ENCODE measurements at regions not wholly inside any gene's neighbourhood (a gene's known extent, or its start where the extent isn't known, plus 50 kb on each side); places are given as distances from the start of the nearest gene placed in this dataset.
"Not testable (repeated sequence)": the region's sequence is repeated elsewhere in the genome, so short reads cannot be mapped to it uniquely, and the experiment has no call there.

DNA sequence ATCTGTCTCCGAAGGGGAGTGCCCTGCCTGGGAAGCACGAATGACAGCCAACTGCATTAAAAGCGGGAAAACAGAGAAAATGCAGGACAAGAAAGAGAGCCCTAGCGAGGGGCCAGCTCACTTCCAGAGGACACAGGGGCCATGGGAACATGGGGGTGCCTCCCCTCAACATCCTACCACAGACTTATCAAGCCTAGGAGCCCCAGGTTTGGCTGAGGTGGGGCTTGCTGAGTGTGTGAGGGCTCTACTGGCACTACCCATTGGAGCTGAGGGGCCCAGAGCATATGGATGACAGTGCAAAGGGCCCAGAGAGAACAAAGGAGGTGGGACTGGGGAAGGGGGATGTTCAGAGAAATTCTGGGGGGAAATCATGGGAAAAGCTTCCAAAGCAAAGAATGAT, 101.8 kb downstream of the PJA1 start:
- DNase-seq (no peak), ATAC-seq (ENCODE audit: low read depth) (no peak)
- no peaks in the 10 kb centered on the region for H3K4me1 Mint-ChIP-seq
- no peaks in the 10 kb centered on the region for H3K36me3 Mint-ChIP-seq (ENCODE audit: low read depth)
- H3K27me3 Mint-ChIP-seq = no peaks in the 10 kb centered on the region
- POLR2A ChIA-PET = no interaction called here
- TF ChIP-seq, protein P1, sequence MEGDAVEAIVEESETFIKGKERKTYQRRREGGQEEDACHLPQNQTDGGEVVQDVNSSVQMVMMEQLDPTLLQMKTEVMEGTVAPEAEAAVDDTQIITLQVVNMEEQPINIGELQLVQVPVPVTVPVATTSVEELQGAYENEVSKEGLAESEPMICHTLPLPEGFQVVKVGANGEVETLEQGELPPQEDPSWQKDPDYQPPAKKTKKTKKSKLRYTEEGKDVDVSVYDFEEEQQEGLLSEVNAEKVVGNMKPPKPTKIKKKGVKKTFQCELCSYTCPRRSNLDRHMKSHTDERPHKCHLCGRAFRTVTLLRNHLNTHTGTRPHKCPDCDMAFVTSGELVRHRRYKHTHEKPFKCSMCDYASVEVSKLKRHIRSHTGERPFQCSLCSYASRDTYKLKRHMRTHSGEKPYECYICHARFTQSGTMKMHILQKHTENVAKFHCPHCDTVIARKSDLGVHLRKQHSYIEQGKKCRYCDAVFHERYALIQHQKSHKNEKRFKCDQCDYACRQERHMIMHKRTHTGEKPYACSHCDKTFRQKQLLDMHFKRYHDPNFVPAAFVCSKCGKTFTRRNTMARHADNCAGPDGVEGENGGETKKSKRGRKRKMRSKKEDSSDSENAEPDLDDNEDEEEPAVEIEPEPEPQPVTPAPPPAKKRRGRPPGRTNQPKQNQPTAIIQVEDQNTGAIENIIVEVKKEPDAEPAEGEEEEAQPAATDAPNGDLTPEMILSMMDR (IDR thresholded peaks at IDR 0.05) = no peak
- no peak overlapping the region for H3K4me3 Mint-ChIP-seq
- no peak overlapping the region for H3K27ac Mint-ChIP-seq
- intact Hi-C loops (cut with micrococcal nuclease) = no loop called here
- CTCF ChIA-PET = no interaction called here
- no peaks in the 10 kb centered on the region for H3K9me3 Mint-ChIP-seq

DNA sequence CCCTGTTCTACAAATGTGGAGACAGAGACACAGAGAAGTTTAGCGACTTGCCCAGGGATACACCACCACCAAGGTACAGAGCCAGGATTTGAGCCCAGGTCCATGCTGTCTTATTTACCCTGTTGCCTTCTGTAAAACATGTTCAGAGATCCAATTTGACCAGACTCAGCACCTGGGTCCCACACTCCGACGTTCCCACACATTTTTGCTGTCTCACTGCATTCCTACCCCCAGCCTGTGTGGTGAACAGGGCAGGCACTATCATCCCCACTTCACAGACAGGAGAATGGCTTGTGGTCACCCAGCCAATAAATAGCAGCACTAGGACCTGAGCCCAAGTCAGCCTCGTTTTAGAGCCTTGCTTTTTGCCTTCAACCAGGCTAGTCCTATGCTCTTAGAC, 102.8 kb downstream of the PJA1 start:
- no peak for ATAC-seq (ENCODE audit: low read depth)
- H3K36me3 Mint-ChIP-seq (ENCODE audit: low read depth) = no peaks in the 10 kb centered on the region
- H3K27me3 Mint-ChIP-seq = no peaks in the 10 kb centered on the region
- no peaks in the 10 kb centered on the region for H3K9me3 Mint-ChIP-seq
- H3K4me3 Mint-ChIP-seq = no peak overlapping the region
- no peak for DNase-seq
- ChIA-PET POLR2A (no interaction called here), CTCF (no interaction called here)
- TF ChIP-seq, protein P1 (IDR thresholded peaks at IDR 0.05) = no peak
- no peaks in the 10 kb centered on the region for H3K4me1 Mint-ChIP-seq
- intact Hi-C loops (cut with micrococcal nuclease) = no loop called here
- no peak overlapping the region for H3K27ac Mint-ChIP-seq

DNA sequence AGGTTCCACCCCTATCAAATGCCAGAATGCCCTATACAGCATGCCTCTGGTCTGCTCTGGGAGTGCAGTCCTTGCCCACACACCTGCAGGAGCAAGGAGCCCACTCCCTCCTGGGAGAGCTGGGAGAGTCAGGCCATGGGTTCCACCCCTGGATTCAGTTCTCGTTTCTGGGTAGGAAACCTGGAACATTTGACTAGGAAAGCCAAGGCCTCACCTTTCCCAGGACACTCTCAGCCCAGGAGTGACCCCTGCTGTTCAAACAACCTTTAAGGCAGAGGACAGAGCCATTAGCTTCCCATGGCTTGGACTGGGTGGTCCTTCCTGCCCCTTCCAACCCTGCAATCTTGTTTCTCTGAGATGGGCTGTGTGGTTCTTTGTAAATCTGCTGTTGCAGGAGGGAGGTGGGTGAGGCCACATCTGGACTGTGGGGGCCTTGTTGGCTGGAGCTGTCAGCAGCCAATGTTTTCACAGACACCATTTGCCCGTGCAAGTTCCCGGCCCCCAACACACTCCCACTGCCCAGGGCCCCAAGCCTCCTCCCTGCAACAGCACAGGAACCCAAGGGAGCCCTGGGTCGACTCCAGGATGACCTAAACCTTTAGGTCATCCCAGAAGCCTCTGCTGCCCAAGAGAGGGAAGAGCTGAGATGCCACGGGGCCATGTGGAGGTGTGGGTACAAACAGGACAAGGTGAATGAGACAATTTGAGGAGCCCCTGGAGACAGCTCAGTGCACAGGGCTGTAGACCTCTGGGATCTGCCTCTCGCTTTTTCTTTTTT, 104.4 kb downstream of the PJA1 start:
- intact Hi-C loops (cut with micrococcal nuclease) = no loop called here
- Mint-ChIP-seq H3K27ac (no peak overlapping the region), H3K9me3 (no peaks in the 10 kb centered on the region), H3K4me3 (no peak overlapping the region), H3K36me3 (ENCODE audit: low read depth) (no peaks in the 10 kb centered on the region), H3K27me3 (no peaks in the 10 kb centered on the region), H3K4me1 (no peaks in the 10 kb centered on the region)
- ChIA-PET CTCF (no interaction called here), POLR2A (no interaction called here)
- TF ChIP-seq, protein P1 (IDR thresholded peaks at IDR 0.05) = no peak
- ATAC-seq (ENCODE audit: low read depth) = no peak
- DNase-seq = no peak

DNA sequence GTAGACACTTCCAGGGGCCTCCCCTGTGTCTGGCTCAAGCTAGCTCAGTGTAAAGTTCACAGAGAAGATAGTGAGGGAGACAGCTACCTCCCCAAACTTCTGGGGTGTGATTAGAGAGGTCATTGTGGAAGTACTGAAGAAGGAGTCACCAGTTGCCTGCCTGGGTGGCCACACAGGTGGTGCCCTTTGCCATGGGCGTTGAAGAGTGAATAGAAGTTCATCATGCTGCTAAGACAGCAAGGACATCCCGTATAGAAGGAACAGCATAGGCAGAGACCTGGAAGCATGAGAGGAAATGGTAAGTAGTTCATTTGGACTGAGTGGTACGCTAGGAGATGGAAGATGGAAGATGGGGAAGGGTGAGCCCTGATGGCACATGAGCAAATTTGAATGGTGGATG, 110.1 kb downstream of the PJA1 start:
- TF ChIP-seq, protein P1 (IDR thresholded peaks at IDR 0.05) = no peak
- Mint-ChIP-seq H3K36me3 (ENCODE audit: low read depth) (no peaks in the 10 kb centered on the region), H3K27ac (no peak overlapping the region), H3K9me3 (no peaks in the 10 kb centered on the region), H3K4me1 (no peaks in the 10 kb centered on the region), H3K4me3 (no peak overlapping the region), H3K27me3 (no peaks in the 10 kb centered on the region)
- ATAC-seq (ENCODE audit: low read depth) (no peak), DNase-seq (no peak)
- ChIA-PET POLR2A (no interaction called here), CTCF (no interaction called here)
- intact Hi-C loops (cut with micrococcal nuclease) = no loop called here

DNA sequence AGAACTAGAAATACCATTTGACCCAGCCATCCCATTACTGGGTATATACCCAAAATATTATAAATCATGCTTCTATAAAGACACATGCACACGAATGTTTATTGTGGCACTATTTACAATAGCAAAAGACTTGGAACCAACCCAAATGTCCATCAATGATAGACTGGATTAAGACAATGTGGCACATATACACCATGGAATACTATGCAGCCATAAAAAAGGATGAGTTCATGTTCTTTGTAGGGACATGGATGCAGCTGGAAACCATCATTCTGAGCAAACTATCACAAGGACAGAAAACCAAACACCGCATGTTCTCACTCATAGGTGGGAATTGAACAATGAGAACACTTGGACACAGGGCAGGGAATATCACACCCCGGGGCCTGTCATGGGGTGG, 110.8 kb downstream of the PJA1 start:
- H3K36me3 Mint-ChIP-seq (ENCODE audit: low read depth); ATAC-seq (ENCODE audit: low read depth); H3K4me1 Mint-ChIP-seq; H3K4me3 Mint-ChIP-seq; H3K27me3 Mint-ChIP-seq; H3K9me3 Mint-ChIP-seq; POLR2A ChIA-PET; H3K27ac Mint-ChIP-seq; intact Hi-C loops (cut with micrococcal nuclease); DNase-seq; CTCF ChIA-PET: not testable (repeated sequence)

DNA sequence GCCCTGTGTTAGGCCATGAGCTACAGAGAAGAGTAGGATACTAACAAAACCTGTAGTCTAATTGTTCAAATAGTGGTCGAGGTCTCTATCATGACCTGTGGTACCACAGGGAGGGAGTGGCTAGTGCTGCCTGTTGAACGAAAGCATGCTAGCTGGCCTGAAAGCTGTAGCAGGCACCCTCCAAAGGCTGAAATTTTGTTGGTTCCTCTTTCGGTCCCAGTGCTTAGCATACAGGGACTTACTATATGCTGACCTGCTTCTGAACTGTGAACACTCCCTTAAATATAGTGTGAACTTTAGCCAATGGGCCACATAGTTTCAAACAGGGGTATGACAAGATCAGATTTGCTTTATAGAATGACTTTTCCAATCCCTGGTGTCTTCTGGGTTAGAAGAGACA, 113.4 kb downstream of the PJA1 start:
- Mint-ChIP-seq H3K9me3 (no peaks in the 10 kb centered on the region), H3K4me3 (no peak overlapping the region), H3K27me3 (peaks cover 1% of the 10 kb centered on the region), H3K27ac (no peak overlapping the region), H3K4me1 (no peaks in the 10 kb centered on the region), H3K36me3 (ENCODE audit: low read depth) (no peaks in the 10 kb centered on the region)
- intact Hi-C loops (cut with micrococcal nuclease) = no loop called here
- TF ChIP-seq, protein P1 (IDR thresholded peaks at IDR 0.05) = no peak
- ATAC-seq (ENCODE audit: low read depth) (no peak), DNase-seq (no peak)
- ChIA-PET CTCF (no interaction called here), POLR2A (no interaction called here)

All from activated B cell treated with CpG ODN at 0.5 μM for 24 hours (primary cell).